GM12864 (cell line): ENCODE measurements at regions not wholly inside any gene's neighbourhood (a gene's known extent, or its start where the extent isn't known, plus 50 kb on each side); places are given as distances from the start of the nearest gene placed in this dataset.

Experiments
- DNase-seq: peaks from one replicate; pipeline ENCODE4 v3.0.0-alpha.2; 2011; ENCODE audit warnings: low read depth
- H3K4me3 ChIP-seq: 2 replicates; pipeline ENCODE4 v1.5.1; 2011; ENCODE audit warnings: mild to moderate bottlenecking, low read depth, low read length, control low read depth
- TF ChIP-seq, protein P1 (sequence below): IDR thresholded peaks from 2 replicates; pipeline ENCODE4 v1.5.1; 2011; ENCODE audit warnings: low read depth, mild to moderate bottlenecking, moderate library complexity, low read length, control low read depth, inconsistent platforms; ENCODE audit errors: missing control alignments

DNA sequence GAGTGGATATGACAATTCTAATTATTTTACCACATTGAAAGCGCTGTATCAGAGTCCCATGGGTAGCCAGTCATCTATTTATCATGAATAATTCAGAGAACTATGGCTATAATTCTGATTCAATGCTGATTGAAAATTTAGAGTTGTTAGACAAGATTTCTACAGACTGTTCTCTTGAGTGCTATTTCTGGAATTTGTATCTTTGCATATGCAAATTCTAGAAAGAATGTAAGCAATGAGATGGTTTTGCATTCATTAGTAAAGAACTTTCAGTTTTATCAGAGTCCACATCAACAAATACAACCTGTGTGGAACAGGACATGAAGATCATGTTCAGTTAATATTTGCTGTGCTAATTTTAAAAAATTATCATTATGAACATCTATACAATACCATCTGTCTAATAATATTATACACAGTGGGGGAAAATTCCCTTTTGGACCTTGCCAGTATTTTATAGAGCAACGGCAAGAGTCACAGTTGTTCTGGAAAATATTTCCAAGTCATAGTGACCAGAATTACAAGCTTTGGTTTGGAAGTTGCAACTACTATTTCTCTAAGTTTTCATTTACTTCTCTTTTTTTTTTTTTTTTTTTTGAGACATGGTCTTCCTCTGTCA lies 372.7 kb upstream of the PTGER4 start:
- no peak for DNase-seq
- no peak overlapping the region for H3K4me3 ChIP-seq
- TF ChIP-seq, protein P1, sequence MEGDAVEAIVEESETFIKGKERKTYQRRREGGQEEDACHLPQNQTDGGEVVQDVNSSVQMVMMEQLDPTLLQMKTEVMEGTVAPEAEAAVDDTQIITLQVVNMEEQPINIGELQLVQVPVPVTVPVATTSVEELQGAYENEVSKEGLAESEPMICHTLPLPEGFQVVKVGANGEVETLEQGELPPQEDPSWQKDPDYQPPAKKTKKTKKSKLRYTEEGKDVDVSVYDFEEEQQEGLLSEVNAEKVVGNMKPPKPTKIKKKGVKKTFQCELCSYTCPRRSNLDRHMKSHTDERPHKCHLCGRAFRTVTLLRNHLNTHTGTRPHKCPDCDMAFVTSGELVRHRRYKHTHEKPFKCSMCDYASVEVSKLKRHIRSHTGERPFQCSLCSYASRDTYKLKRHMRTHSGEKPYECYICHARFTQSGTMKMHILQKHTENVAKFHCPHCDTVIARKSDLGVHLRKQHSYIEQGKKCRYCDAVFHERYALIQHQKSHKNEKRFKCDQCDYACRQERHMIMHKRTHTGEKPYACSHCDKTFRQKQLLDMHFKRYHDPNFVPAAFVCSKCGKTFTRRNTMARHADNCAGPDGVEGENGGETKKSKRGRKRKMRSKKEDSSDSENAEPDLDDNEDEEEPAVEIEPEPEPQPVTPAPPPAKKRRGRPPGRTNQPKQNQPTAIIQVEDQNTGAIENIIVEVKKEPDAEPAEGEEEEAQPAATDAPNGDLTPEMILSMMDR: no peak

DNA sequence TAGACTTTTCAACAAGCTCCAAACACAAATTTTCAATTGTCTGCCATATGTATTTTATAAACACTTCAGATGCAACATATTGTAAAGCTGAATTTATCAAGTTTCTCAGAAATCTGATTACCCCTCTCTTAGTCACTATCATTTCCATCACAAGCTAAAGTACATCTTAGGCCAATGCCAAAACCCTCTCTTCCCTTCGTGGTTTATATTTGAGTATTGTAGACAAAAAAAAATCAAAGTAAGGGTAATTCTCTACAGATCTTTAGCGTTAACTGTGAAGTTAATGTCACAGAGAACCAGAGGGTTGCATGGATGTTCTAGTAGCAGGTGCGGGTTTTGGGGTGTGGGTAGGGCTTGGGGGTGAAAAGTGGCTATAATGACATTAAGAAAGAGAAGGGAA lies 387.7 kb upstream of the PTGER4 start:
- TF ChIP-seq, protein P1: no peak
- no peak for DNase-seq
- H3K4me3 ChIP-seq: no peak overlapping the region

DNA sequence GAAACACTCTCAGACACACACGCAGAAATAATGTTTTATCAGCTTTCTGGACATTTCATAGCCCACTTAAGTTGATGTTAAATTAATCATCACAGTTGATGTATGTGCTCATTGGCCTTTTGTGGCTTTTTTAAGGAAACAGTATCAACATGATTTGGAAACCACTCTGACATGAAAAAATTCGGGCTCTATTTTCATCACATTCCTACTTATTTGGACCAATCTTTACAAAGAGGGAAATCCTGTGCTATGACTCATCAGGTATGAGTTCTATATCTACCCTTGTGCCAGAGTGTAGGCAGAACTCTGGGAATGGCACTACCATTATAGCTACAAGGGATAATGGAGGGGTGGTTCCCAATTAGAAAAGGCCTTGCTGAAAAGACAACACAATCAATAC lies 388.4 kb upstream of the PTGER4 start:
- DNase-seq: no peak
- TF ChIP-seq, protein P1: no peak

DNA sequence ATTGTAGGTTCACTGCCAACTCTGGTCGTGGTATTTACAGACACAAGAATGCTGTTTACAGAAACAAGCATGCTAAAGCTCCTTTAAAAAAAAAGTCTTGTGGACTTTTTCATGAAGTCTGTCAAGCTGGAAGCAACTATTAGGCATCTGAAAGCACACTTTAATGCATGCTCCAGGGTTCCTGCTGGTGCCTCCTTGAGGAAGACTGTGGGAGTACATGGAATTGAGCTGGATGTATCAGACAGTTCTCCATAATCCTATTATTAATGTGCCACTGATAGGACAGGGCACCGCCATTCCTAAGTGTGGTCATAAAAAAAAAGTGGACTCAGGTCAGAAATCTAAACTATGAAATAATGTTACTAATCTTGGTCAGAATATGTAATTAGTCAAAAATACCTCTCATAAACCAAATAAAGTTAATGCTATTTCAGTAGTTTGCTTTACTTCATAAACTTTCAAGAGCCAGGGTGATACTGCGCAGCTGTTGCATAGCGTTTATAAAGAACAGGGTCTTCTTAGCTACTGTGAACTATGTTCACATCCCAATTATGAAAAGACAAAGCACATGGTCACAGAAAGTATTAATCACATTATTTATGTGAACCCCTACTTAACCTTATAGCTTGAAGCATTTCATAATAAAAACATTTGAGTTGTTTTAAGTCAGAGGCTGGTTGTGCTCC lies 390.8 kb upstream of the PTGER4 start:
- TF ChIP-seq, protein P1: no peak
- H3K4me3 ChIP-seq: no peak overlapping the region
- no peak for DNase-seq

More for the DNA sequence above, 388.4 kb upstream of the PTGER4 start:
- H3K4me3 ChIP-seq: no peak overlapping the region

DNA sequence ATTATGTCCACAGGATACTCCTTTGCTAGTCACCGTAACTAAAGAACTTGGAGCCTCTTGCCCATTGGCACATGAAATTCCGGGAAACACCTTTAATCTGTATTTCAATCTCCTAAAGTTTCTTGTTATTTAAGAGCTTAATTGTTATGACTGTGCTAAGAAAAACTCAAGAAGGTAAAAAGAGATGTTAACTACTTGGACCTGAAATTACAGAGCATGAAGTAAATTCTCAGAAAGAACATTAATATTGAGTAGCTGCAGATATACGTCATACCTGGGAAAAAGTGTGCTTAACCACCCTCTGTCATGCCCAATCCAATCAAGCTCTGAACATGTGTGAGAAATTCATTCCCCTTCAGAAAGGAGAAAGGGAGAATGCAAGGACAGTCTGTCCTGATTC lies 394.9 kb upstream of the PTGER4 start:
- DNase-seq: no peak
- TF ChIP-seq, protein P1: no peak

DNA sequence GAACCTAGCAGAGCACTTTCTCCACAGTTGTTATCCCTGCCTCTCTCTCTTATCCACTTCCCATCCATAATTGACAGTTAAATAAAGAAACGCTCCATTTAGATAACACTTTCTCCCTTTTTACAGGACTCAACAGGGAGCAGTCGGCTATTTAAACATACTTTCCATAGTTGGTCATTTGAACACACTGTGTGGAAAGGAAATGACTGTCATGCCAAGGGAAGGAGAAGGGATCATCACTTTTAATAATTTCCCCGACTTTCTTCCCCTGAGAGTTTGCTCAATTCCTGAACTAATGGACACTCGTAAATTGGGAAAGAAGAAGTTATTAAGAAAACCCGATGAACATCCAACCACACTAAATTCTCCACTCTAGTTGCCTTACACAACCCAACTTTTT lies 400.8 kb upstream of the PTGER4 start:
- no peak for DNase-seq
- TF ChIP-seq, protein P1: no peak
- no peak overlapping the region for H3K4me3 ChIP-seq

More for the DNA sequence above, 394.9 kb upstream of the PTGER4 start:
- no peak overlapping the region for H3K4me3 ChIP-seq
